Adrenal gland (tissue), 9 donors: ENCODE measurements at regions not wholly inside any gene's neighbourhood (a gene's known extent, or its start where the extent isn't known, plus 50 kb on each side); places are given as distances from the start of the nearest gene placed in this dataset.

ENCODE experiments used
- DNase-seq, 7 donors: peaks; one replicate each; pipeline ENCODE4 v3.0.0-alpha.2; 2019 to 2020
- H3K27ac ChIP-seq, 5 donors: fragments of 200-600 bp; sonication (generic) in 4 of 5; 1 replicate in 3 of 5; 2 replicates in 2 of 5; pipeline versions ENCODE4 v1.5.1 to v1.8.0; 2016 to 2020; ENCODE audit warnings: mild to moderate bottlenecking in 1 of 5
- H3K27me3 ChIP-seq: fragments of 200-600 bp; 2 replicates; pipeline ENCODE4 v1.8.0; 2021
- H3K36me3 ChIP-seq, 2 donors: fragments of 200-600 bp; replicated peaks in 1 of 2; 1 replicate in 1 of 2; 2 replicates in 1 of 2; pipeline versions ENCODE4 v1.5.1 to v1.8.0; 2018 to 2022
- H3K4me1 ChIP-seq, 2 donors: fragments of 200-600 bp; replicated peaks in 1 of 2; 1 replicate in 1 of 2; 2 replicates in 1 of 2; pipeline versions ENCODE4 v1.5.1 to v1.8.0; 2018 to 2021
- H3K4me3 ChIP-seq, 4 donors: fragments of 200-600 bp; sonication (generic) in 3 of 4; one replicate each; pipeline ENCODE4 v1.5.1; 2016 to 2018
- H3K9me3 ChIP-seq, 3 donors: fragments of 200-600 bp; sonication (generic) in 1 of 3; replicated peaks in 1 of 3; 1 replicate in 2 of 3; 2 replicates in 1 of 3; pipeline versions ENCODE4 v1.5.1 to v1.8.0; 2016 to 2021
- POLR2A ChIP-seq, 2 donors: fragments of 450-650 bp; IDR thresholded peaks; one replicate each; pipeline ENCODE4 v1.6.1; 2017; ENCODE audit warnings: antibody characterized with exemption in 2 of 2, mild to moderate bottlenecking in 2 of 2, moderate library complexity in 1 of 2
- WGBS, 4 donors: extraction: QIAGEN DNeasy Blood & Tissue Kit in 2 of 4; methylation state at CpG; one replicate each; pipeline versions ENCODE4 v1.1.5 to v1.1.7; 2013 to 2017; 5-methylcytosine and 5-hydroxymethylcytosine counted together
- intact Hi-C, 2 donors: fragments of 100-400 bp; cut with DNase I; formaldehyde crosslinking; loops; one replicate each; pipeline versions ENCODE4 v1.14.1 to v1.15.0; 2022 to 2023
- TF ChIP-seq, protein P1 (sequence below), 6 experiments: fragments of 450-650 bp in 4 of 6; fragments of 200-600 bp in 2 of 6; sonication (generic) in 1 of 6; IDR thresholded peaks; 1 replicate in 5 of 6; 2 replicates in 1 of 6; pipeline versions ENCODE4 v1.5.1 to v1.8.0; 2016 to 2021; ENCODE audit warnings: antibody characterized with exemption in 6 of 6, mild to moderate bottlenecking in 2 of 6, moderate library complexity in 1 of 6
- donor health status: healthy with polysubstance abuse.
- donor health status: Bipolar disorder and iron deficiency.
- donor health status: DM: yes; HTN: yes; CAD: no.
- donor health status: DM: no; HTN: no; CAD: no.
- donor health status: DM: no; HTN: no; CAD: no.

DNA sequence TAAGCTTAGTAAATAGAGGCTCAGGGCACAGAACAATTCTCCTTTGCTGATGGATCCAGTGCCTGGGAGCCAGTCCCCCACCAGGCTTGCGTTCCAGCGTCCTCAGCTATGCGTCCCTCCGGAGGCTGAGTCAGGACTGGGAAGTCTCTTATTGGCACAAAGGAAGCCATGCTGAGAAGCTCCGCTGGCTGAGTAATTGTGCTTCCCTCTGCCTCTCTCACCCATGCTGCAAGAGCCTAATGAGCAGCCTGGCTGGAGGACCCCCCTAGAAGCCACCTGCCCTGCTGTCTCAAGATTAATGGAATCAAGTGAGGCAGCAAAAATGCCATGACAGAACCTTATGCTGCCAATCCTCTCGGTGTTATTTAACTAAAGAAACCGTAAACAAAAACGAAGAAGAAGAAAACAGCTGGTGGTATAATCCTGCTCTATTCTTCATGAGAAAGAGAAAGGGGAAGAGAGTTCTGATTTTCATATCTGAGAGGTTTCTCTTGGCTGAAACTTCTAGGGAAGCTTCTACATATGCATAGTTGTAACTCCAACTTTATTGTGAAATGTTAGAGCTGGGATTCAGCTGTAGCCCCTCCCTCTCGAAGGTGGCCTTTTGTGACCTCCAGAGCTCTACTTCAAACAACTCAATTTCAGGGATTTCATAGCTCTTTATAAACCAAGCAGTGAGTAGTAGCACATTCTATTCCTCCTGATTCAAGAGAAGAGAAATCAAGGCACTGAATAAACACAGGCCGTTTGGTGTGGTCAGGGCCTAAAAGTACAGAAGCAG, 185.4 kb upstream of the SEMA6A start:
- Histone ChIP-seq H3K4me3 (no peak overlapping the region), H3K9me3 (no peaks in the 10 kb centered on the region), H3K27me3 (no peaks in the 10 kb centered on the region), H3K36me3 (no peaks in the 10 kb centered on the region), H3K4me1 (no peaks in the 10 kb centered on the region), H3K27ac (no peak overlapping the region)
- WGBS, 4 donors, result 79 to 88% (median 83%) methylated on average over 10 of the region's 10 CpGs
- intact Hi-C loops, result no loop called here
- DNase-seq, result no peak
- TF ChIP-seq, protein P1, sequence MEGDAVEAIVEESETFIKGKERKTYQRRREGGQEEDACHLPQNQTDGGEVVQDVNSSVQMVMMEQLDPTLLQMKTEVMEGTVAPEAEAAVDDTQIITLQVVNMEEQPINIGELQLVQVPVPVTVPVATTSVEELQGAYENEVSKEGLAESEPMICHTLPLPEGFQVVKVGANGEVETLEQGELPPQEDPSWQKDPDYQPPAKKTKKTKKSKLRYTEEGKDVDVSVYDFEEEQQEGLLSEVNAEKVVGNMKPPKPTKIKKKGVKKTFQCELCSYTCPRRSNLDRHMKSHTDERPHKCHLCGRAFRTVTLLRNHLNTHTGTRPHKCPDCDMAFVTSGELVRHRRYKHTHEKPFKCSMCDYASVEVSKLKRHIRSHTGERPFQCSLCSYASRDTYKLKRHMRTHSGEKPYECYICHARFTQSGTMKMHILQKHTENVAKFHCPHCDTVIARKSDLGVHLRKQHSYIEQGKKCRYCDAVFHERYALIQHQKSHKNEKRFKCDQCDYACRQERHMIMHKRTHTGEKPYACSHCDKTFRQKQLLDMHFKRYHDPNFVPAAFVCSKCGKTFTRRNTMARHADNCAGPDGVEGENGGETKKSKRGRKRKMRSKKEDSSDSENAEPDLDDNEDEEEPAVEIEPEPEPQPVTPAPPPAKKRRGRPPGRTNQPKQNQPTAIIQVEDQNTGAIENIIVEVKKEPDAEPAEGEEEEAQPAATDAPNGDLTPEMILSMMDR (IDR thresholded peaks at IDR 0.05), result no peak
- TF ChIP-seq POLR2A (IDR thresholded peaks at IDR 0.05), result no peak

DNA sequence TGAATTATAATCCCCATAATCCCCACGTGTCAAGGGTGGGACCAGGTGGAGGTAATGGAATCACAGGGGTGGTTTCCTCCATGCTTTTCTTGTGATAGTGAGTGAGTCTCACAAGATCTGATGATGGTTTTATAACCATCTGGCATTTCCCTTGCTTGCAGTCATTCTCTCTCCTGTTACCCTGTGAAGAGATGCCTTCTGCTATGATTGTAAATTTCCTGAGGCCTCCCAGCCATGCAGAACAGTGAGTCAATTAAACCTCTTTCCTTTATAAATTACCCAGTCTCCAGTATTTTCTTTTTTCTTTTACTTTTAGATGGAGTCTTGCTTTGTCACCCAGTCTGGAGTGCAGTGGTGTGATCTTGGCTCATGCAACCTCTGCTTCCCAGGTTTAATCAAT, 182.7 kb upstream of the SEMA6A start:
- TF ChIP-seq, protein P1 (IDR thresholded peaks at IDR 0.05), result no peak
- TF ChIP-seq POLR2A (IDR thresholded peaks at IDR 0.05), result no peak
- DNase-seq, result no peak
- no peak overlapping the region for H3K27ac ChIP-seq
- H3K4me1 ChIP-seq, result no peaks in the 10 kb centered on the region
- WGBS, 4 donors, result 50 to 100% (median 85%) methylated on average over 1 of the region's 1 CpG
- no peaks in the 10 kb centered on the region for H3K9me3 ChIP-seq
- no peak overlapping the region for H3K4me3 ChIP-seq
- intact Hi-C loops, result no loop called here
- H3K36me3 ChIP-seq, result no peaks in the 10 kb centered on the region
- no peaks in the 10 kb centered on the region for H3K27me3 ChIP-seq

DNA sequence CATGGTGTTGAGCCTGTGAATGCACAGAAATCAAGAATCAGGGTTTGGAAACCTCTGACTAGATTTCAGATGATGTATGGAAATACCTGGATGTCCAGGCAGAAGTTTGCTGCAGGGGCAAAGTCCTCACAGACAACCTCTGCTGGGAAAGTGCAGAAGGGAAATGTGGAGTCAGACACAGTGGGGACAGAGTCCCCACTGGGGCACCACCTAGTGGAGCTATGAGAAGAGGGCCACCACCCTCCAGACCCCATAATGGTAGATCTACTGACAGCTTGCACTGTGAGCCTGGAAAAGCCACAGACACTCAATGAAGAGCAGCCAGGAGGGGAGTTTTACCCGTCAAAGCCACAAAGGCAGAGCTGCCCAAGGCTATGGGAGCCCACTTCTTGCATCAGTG, 181.9 kb upstream of the SEMA6A start:
- no peak for DNase-seq
- WGBS, 4 donors, result 75 to 100% (median 86%) methylated on average over 1 of the region's 1 CpG
- H3K4me3 ChIP-seq, result no peak overlapping the region
- H3K27ac ChIP-seq, result no peak overlapping the region
- H3K4me1 ChIP-seq, result no peaks in the 10 kb centered on the region
- intact Hi-C loops, result no loop called here
- H3K9me3 ChIP-seq, result no peaks in the 10 kb centered on the region
- no peaks in the 10 kb centered on the region for H3K27me3 ChIP-seq
- no peaks in the 10 kb centered on the region for H3K36me3 ChIP-seq
- no peak for TF ChIP-seq POLR2A (IDR thresholded peaks at IDR 0.05)
- TF ChIP-seq, protein P1 (IDR thresholded peaks at IDR 0.05), result no peak

DNA sequence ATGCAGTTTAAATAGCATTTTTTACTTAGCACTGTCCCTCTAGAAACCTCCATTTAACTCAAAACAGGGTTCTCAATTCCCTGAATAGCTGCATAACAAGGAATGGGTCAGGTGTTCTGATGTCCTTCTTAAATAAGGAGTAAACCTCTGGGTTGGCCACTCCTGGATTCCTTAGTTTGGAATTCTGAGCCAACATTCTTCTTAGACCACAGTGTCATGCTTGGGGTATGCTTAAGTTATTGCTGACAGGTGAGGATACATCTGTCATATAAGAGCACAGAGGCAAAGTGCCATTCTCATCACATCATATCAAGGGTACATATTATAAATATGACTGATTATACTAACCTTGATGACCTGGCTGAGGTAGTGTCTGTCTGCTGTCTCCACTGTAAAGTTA, 179.9 kb upstream of the SEMA6A start:
- TF ChIP-seq, protein P1 (IDR thresholded peaks at IDR 0.05), result no peak
- no peak for TF ChIP-seq POLR2A (IDR thresholded peaks at IDR 0.05)
- no peaks in the 10 kb centered on the region for H3K36me3 ChIP-seq
- no peak for DNase-seq
- H3K9me3 ChIP-seq, result no peaks in the 10 kb centered on the region
- H3K4me3 ChIP-seq, result no peak overlapping the region
- H3K27me3 ChIP-seq, result no peaks in the 10 kb centered on the region
- intact Hi-C loops, result no loop called here
- no peaks in the 10 kb centered on the region for H3K4me1 ChIP-seq
- H3K27ac ChIP-seq, result no peak overlapping the region
